ENCODE measurements at regions not wholly inside any gene's neighbourhood (a gene's known extent, or its start where the extent isn't known, plus 50 kb on each side); places are given as distances from the start of the nearest gene placed in this dataset.

GRCh38 chr20:12823734-12824133 lies 185.0 kb upstream of the SPTLC3 start:
- Histone ChIP-seq H3K9me3 (no peaks in the 10 kb centered on the region), H3K4me3 (no peak overlapping the region), H3K27ac (no peak overlapping the region), H3K36me3 (no peaks in the 10 kb centered on the region), H3K27me3 (no peaks in the 10 kb centered on the region), H3K4me1 (no peaks in the 10 kb centered on the region)
- TF ChIP-seq POLR2A (IDR thresholded peaks at IDR 0.05): no peak
- TF ChIP-seq, protein P1, sequence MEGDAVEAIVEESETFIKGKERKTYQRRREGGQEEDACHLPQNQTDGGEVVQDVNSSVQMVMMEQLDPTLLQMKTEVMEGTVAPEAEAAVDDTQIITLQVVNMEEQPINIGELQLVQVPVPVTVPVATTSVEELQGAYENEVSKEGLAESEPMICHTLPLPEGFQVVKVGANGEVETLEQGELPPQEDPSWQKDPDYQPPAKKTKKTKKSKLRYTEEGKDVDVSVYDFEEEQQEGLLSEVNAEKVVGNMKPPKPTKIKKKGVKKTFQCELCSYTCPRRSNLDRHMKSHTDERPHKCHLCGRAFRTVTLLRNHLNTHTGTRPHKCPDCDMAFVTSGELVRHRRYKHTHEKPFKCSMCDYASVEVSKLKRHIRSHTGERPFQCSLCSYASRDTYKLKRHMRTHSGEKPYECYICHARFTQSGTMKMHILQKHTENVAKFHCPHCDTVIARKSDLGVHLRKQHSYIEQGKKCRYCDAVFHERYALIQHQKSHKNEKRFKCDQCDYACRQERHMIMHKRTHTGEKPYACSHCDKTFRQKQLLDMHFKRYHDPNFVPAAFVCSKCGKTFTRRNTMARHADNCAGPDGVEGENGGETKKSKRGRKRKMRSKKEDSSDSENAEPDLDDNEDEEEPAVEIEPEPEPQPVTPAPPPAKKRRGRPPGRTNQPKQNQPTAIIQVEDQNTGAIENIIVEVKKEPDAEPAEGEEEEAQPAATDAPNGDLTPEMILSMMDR (IDR thresholded peaks at IDR 0.05): no peak
- DNase-seq (ENCODE audit: extremely low spot score in 2 of 2): no peak
- intact Hi-C loops (cut with DNase I): no loop called here

DNA sequence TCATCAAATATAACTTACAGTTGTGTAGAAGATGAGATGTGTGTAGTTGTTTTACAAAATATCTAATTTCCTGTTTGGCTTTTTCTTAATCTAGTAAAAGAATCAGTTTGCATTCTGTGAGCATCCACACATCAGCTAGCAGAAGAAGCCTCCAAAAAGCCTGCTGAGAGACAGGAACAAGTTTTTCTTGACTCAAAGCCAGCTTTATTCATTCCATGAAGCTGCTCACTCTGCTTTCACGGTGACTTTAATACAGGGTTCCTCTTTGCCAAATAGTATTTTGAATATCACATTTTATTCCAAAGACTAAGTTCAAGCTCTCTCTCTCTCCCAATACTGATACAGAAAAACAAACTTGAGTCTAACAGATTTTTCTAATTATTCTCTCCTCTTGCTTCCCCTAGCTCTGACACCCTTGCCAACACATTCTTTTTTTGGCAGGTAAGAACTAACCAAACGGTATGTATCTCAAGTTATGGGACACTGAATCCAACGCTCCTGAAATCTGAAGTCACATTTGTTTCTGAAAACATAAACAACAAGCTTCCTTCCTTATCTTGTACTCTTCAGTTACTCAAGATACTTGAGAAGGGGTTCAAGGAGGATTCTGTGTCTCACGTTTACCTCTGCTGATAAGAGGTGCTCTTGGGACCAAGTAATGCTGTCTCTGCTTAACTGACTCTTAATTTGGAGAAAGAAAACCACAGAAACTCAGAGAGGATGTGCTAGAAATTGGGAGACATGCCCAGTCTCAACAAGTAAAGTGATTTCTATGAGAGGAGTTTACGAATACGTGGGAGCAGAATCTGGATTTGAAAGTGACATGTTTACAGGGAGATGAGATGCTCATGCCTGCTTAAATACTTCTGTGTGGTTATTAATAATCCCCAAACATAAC lies 184.2 kb upstream of the SPTLC3 start:
- TF ChIP-seq, protein P1 (IDR thresholded peaks at IDR 0.05): no peak
- TF ChIP-seq POLR2A (IDR thresholded peaks at IDR 0.05) (no peak), POLR2AphosphoS5 (IDR thresholded peaks at IDR 0.05; ENCODE audit: insufficient read depth in 1 of 2, low read depth in 1 of 2) (no peak)
- Histone ChIP-seq H3K9me3 (no peaks in the 10 kb centered on the region), H3K27ac (no peak overlapping the region), H3K4me3 (no peak overlapping the region), H3K4me1 (no peaks in the 10 kb centered on the region), H3K36me3 (no peaks in the 10 kb centered on the region), H3K27me3 (no peaks in the 10 kb centered on the region)
- intact Hi-C loops (cut with DNase I): no loop called here
- no peak for DNase-seq (ENCODE audit: extremely low spot score in 2 of 2)

DNA sequence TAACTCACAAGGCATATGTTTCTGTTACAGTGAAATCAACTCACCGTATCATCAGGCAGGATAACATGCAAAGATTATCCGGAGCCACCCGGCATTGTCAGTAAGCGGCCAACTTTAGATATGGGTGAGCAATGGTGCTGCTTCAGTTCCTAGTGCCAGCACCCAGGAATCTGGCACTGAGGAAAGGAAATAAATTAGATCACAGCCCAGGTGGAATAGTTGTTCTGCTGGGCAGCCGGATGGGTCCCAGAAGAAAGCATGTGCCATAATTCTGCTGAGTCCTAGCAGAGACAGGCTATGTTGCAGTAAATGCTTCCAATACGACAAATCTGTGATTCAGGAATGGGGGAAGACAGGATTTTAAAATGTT lies 183.6 kb upstream of the SPTLC3 start:
- TF ChIP-seq POLR2A (IDR thresholded peaks at IDR 0.05) (no peak), POLR2AphosphoS5 (IDR thresholded peaks at IDR 0.05; ENCODE audit: insufficient read depth in 1 of 2, low read depth in 1 of 2) (no peak)
- TF ChIP-seq, protein P1 (IDR thresholded peaks at IDR 0.05): no peak
- intact Hi-C loops (cut with DNase I): no loop called here
- no peaks in the 10 kb centered on the region for H3K36me3 ChIP-seq
- H3K27ac ChIP-seq: no peak overlapping the region
- no peaks in the 10 kb centered on the region for H3K4me1 ChIP-seq
- no peak overlapping the region for H3K4me3 ChIP-seq
- no peaks in the 10 kb centered on the region for H3K27me3 ChIP-seq
- DNase-seq (ENCODE audit: extremely low spot score in 2 of 2): no peak
- no peaks in the 10 kb centered on the region for H3K9me3 ChIP-seq

GRCh38 chr20:12827816-12828385 lies 180.9 kb upstream of the SPTLC3 start:
- no peak overlapping the region for H3K4me3 ChIP-seq
- no peaks in the 10 kb centered on the region for H3K27me3 ChIP-seq
- H3K36me3 ChIP-seq: no peaks in the 10 kb centered on the region
- H3K4me1 ChIP-seq: no peaks in the 10 kb centered on the region
- H3K27ac ChIP-seq: no peak overlapping the region
- no peaks in the 10 kb centered on the region for H3K9me3 ChIP-seq
- intact Hi-C loops (cut with DNase I): no loop called here
- TF ChIP-seq POLR2A (IDR thresholded peaks at IDR 0.05) (no peak), POLR2AphosphoS5 (IDR thresholded peaks at IDR 0.05; ENCODE audit: insufficient read depth in 1 of 2, low read depth in 1 of 2) (no peak)
- no peak for DNase-seq (ENCODE audit: extremely low spot score in 2 of 2)

DNA sequence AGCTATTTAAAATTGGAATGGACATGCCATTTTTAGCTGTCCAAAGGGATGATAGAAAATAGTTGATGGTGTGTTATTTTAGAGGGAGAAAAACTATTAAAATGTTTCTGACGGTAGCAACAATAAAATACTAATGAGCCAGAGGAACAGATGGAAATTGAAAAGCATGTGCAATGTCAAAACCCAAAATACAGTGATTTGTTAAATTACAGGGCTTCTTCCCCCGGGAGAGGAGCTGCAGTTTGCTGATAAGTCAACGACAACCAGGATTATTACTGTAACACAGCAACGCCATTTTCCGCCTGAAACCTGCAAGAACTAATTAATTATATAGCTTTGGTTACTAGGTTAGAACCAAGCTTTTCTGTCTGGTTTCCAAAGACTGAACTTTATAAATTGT lies 179.6 kb upstream of the SPTLC3 start:
- DNase-seq (ENCODE audit: extremely low spot score in 2 of 2): no peak
- H3K9me3 ChIP-seq: no peaks in the 10 kb centered on the region

More for the DNA sequence above, 179.6 kb upstream of the SPTLC3 start:
- TF ChIP-seq, protein P1 (IDR thresholded peaks at IDR 0.05): no peak
- TF ChIP-seq POLR2A (IDR thresholded peaks at IDR 0.05): no peak
- TF ChIP-seq POLR2AphosphoS5 (IDR thresholded peaks at IDR 0.05; ENCODE audit: insufficient read depth in 1 of 2, low read depth in 1 of 2): no peak
- no peak overlapping the region for H3K4me3 ChIP-seq
- H3K36me3 ChIP-seq: no peaks in the 10 kb centered on the region
- no peaks in the 10 kb centered on the region for H3K4me1 ChIP-seq
- no peaks in the 10 kb centered on the region for H3K27me3 ChIP-seq
- H3K27ac ChIP-seq: no peak overlapping the region
- intact Hi-C loops (cut with DNase I): no loop called here

All from vagina (tissue), 2 donors.